Liver (tissue), 8 donors: ENCODE measurements at regions not wholly inside any gene's neighbourhood (a gene's known extent, or its start where the extent isn't known, plus 50 kb on each side); places are given as distances from the start of the nearest gene placed in this dataset.

Experiments
- DNase-seq: peaks from one replicate; pipeline ENCODE4 v3.0.0-alpha.2; 2017; ENCODE audit warnings: low spot score
- H3K27ac ChIP-seq, 2 donors: one replicate each; pipeline ENCODE4 v1.7.0; 2013; ENCODE audit warnings: inconsistent platforms in 2 of 2, low read length in 2 of 2, control low read depth in 1 of 2, low read depth in 1 of 2, mild to moderate bottlenecking in 1 of 2
- H3K27me3 ChIP-seq, 4 donors: one replicate each; pipeline versions ENCODE4 v1.6.1 to v1.7.0; 2013; ENCODE audit warnings: low read length in 3 of 4, inconsistent platforms in 1 of 4, mild to moderate bottlenecking in 1 of 4, moderate library complexity in 1 of 4; ENCODE audit not compliant: control insufficient read depth in 4 of 4, insufficient read depth in 4 of 4
- H3K36me3 ChIP-seq, 4 donors: one replicate each; pipeline versions ENCODE4 v1.6.1 to v1.7.0; 2013; ENCODE audit warnings: low read length in 3 of 4, mild to moderate bottlenecking in 3 of 4, low read depth in 1 of 4, moderate library complexity in 1 of 4; ENCODE audit not compliant: control insufficient read depth in 4 of 4, insufficient read depth in 3 of 4
- H3K4me1 ChIP-seq, 4 donors: one replicate each; pipeline versions ENCODE4 v1.6.1 to v1.7.0; 2013; ENCODE audit warnings: low read length in 3 of 4, mild to moderate bottlenecking in 3 of 4, moderate library complexity in 1 of 4; ENCODE audit not compliant: control insufficient read depth in 4 of 4, insufficient read depth in 4 of 4
- H3K4me3 ChIP-seq, 3 donors: one replicate each; pipeline versions ENCODE4 v1.6.1 to v1.7.0; 2013; ENCODE audit warnings: low read length in 3 of 3, control low read depth in 1 of 3, low read depth in 1 of 3, mild to moderate bottlenecking in 1 of 3
- H3K9ac ChIP-seq, 2 donors: one replicate each; pipeline ENCODE4 v1.7.0; 2013; ENCODE audit warnings: low read length in 2 of 2, mild to moderate bottlenecking in 2 of 2, moderate library complexity in 2 of 2, control low read depth in 1 of 2, low read depth in 1 of 2
- H3K9me3 ChIP-seq, 4 donors: one replicate each; pipeline versions ENCODE4 v1.6.1 to v1.7.0; 2013; ENCODE audit warnings: low read length in 3 of 4; ENCODE audit not compliant: control insufficient read depth in 4 of 4
- ATF3 ChIP-seq: IDR thresholded peaks from 2 replicates; pipeline ENCODE4 v1.6.1; 2016; ENCODE audit warnings: antibody characterized with exemption
- CTCF ChIP-seq: fragments of 150-350 bp; IDR thresholded peaks from 2 replicates; pipeline ENCODE4 v1.5.1; 2017; ENCODE audit warnings: improper control_type of control experiment, low read depth, low read length; ENCODE audit not compliant: missing input control
- EGR1 ChIP-seq, 2 donors: IDR thresholded peaks; 2 replicates each; pipeline ENCODE4 v1.6.1; 2016 to 2018; ENCODE audit warnings: antibody characterized with exemption in 2 of 2, low read depth in 2 of 2
- FOXA1 ChIP-seq: IDR thresholded peaks from 2 replicates; pipeline ENCODE4 v1.6.1; 2016; ENCODE audit warnings: antibody characterized with exemption
- FOXA2 ChIP-seq: IDR thresholded peaks from 2 replicates; pipeline ENCODE4 v1.6.1; 2016; ENCODE audit warnings: antibody characterized with exemption
- GABPA ChIP-seq, 2 donors: IDR thresholded peaks in 1 of 2; conservative IDR thresholded peaks in 1 of 2; 2 replicates each; pipeline ENCODE4 v1.6.1; 2016; ENCODE audit warnings: antibody characterized with exemption in 2 of 2, mild to moderate bottlenecking in 1 of 2, moderate library complexity in 1 of 2
- HNF4A ChIP-seq, 2 donors: conservative IDR thresholded peaks; 2 replicates each; pipeline ENCODE4 v1.6.1; 2016; ENCODE audit warnings: antibody characterized with exemption in 2 of 2, mild to moderate bottlenecking in 2 of 2
- HNF4G ChIP-seq: IDR thresholded peaks from 2 replicates; pipeline ENCODE4 v1.6.1; 2016; ENCODE audit warnings: antibody characterized with exemption
- JUND ChIP-seq, 2 donors: IDR thresholded peaks; 2 replicates each; pipeline ENCODE4 v1.6.1; 2016; ENCODE audit warnings: antibody characterized with exemption in 2 of 2
- NR2F2 ChIP-seq: IDR thresholded peaks from 2 replicates; pipeline ENCODE4 v1.6.1; 2016; ENCODE audit warnings: antibody characterized with exemption
- RAD21 ChIP-seq, 2 donors: IDR thresholded peaks; 2 replicates each; pipeline ENCODE4 v1.6.1; 2016; ENCODE audit warnings: antibody characterized with exemption in 2 of 2, mild to moderate bottlenecking in 2 of 2
- RXRA ChIP-seq, 2 donors: IDR thresholded peaks; 2 replicates each; pipeline ENCODE4 v1.6.1; 2017 to 2018; ENCODE audit warnings: antibody characterized with exemption in 2 of 2, mild to moderate bottlenecking in 1 of 2
- SP1 ChIP-seq: IDR thresholded peaks from 2 replicates; pipeline ENCODE4 v1.6.1; 2018; ENCODE audit warnings: antibody characterized with exemption, mild to moderate bottlenecking
- TAF1 ChIP-seq: conservative IDR thresholded peaks from 2 replicates; pipeline ENCODE4 v1.6.1; 2016; ENCODE audit warnings: antibody characterized with exemption, mild to moderate bottlenecking
- YY1 ChIP-seq: IDR thresholded peaks from 2 replicates; pipeline ENCODE4 v1.6.1; 2016; ENCODE audit warnings: antibody characterized with exemption, mild to moderate bottlenecking
- WGBS: extraction: QIAGEN DNeasy Blood & Tissue Kit; methylation state at CpG from one replicate; pipeline ENCODE4 v1.1.7; 2013; 5-methylcytosine and 5-hydroxymethylcytosine counted together
- TF ChIP-seq, protein P1 (sequence below): IDR thresholded peaks from 2 replicates; pipeline ENCODE4 v1.6.1; 2016; ENCODE audit warnings: antibody characterized with exemption, mild to moderate bottlenecking
- TF ChIP-seq, protein P2 (sequence below): IDR thresholded peaks from 2 replicates; pipeline ENCODE4 v1.6.1; 2016; ENCODE audit warnings: antibody characterized with exemption
- TF ChIP-seq, protein P3 (sequence below): IDR thresholded peaks from 2 replicates; pipeline ENCODE4 v1.6.1; 2016; ENCODE audit warnings: antibody characterized with exemption
- donor health status: healthy.
- donor health status: healthy.
- donor health status: healthy.
- donor health status: healthy.
- donor health status: healthy.

- 77% methylated on average over 6 of the region's 6 CpGs for WGBS
- H3K4me3 ChIP-seq: no peak overlapping the region
- no peaks in the 10 kb centered on the region for H3K4me1 ChIP-seq
- no peak overlapping the region for H3K27ac ChIP-seq
- no peaks in the 10 kb centered on the region for H3K9me3 ChIP-seq
- no peak for DNase-seq
- H3K36me3 ChIP-seq: no peaks in the 10 kb centered on the region
- no peak for TF ChIP-seq JUND (IDR thresholded peaks at IDR 0.05)
- TF ChIP-seq RXRA (IDR thresholded peaks at IDR 0.05): no peak
- no peak for TF ChIP-seq NR2F2
- no peak for TF ChIP-seq RAD21 (IDR thresholded peaks at IDR 0.05)
- TF ChIP-seq ATF3: no peak
- H3K9ac ChIP-seq: no peak overlapping the region
- H3K27me3 ChIP-seq: peaks cover 0 to 6% (median 0%) of the 10 kb centered on the region in 4 donors
Observed at GRCh38 chr12:131553096-131553777, 157.7 kb upstream of the SFSWAP start.

DNA sequence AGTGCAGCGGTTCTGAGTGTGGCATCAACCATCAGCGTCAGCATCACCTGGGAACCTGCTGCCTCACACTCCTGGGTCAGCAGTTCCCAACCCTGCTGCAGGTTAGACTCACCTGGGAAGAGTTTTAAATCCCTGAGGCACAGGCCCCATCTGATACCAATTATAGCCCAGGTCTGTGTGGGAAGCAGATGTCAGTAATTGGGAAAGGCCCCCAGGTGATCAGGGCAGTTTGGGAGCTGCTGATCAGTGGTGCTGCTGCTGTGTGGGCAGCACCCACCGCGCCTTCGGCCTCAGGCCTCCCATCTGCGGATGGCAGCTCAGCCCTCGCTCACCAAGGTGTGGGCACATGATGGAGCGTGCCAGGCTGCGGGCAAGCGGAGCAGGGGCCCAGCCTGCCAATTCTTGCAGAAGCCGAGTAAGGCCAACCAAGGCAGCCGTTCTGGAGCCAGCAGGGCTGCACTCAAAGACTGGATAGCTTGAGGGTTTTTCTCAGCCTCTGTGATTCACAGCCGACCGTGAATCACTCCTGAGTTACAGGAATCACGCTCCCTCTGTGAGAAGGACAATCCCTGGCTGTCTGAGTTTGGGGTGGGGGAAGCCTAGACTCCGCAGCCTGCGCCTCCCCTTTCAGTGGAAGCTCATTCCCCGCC lies 155.6 kb upstream of the SFSWAP start:
- Histone ChIP-seq H3K4me1 (no peaks in the 10 kb centered on the region), H3K27me3 (peaks cover 0 to 8% (median 0%) of the 10 kb centered on the region in 4 donors), H3K4me3 (no peak overlapping the region), H3K36me3 (no peaks in the 10 kb centered on the region), H3K9ac (no peak overlapping the region), H3K9me3 (no peaks in the 10 kb centered on the region), H3K27ac (no peak overlapping the region)
- TF ChIP-seq FOXA1 (no peak), GABPA (IDR thresholded peaks at IDR 0.05 in 1 of 2, conservative IDR thresholded peaks at IDR 0.05 in 1 of 2) (no peak), YY1 (no peak), FOXA2 (no peak), CTCF (no peak), TAF1 (no peak), NR2F2 (no peak), RXRA (IDR thresholded peaks at IDR 0.05) (no peak), RAD21 (IDR thresholded peaks at IDR 0.05) (no peak), HNF4A (conservative IDR thresholded peaks at IDR 0.05) (no peak), HNF4G (no peak), EGR1 (IDR thresholded peaks at IDR 0.05; ENCODE audit: low read depth in 2 of 2) (no peak), SP1 (no peak), JUND (IDR thresholded peaks at IDR 0.05) (no peak), ATF3 (no peak)
- TF ChIP-seq, protein P1, sequence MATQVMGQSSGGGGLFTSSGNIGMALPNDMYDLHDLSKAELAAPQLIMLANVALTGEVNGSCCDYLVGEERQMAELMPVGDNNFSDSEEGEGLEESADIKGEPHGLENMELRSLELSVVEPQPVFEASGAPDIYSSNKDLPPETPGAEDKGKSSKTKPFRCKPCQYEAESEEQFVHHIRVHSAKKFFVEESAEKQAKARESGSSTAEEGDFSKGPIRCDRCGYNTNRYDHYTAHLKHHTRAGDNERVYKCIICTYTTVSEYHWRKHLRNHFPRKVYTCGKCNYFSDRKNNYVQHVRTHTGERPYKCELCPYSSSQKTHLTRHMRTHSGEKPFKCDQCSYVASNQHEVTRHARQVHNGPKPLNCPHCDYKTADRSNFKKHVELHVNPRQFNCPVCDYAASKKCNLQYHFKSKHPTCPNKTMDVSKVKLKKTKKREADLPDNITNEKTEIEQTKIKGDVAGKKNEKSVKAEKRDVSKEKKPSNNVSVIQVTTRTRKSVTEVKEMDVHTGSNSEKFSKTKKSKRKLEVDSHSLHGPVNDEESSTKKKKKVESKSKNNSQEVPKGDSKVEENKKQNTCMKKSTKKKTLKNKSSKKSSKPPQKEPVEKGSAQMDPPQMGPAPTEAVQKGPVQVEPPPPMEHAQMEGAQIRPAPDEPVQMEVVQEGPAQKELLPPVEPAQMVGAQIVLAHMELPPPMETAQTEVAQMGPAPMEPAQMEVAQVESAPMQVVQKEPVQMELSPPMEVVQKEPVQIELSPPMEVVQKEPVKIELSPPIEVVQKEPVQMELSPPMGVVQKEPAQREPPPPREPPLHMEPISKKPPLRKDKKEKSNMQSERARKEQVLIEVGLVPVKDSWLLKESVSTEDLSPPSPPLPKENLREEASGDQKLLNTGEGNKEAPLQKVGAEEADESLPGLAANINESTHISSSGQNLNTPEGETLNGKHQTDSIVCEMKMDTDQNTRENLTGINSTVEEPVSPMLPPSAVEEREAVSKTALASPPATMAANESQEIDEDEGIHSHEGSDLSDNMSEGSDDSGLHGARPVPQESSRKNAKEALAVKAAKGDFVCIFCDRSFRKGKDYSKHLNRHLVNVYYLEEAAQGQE: no peak
- TF ChIP-seq, protein P2, sequence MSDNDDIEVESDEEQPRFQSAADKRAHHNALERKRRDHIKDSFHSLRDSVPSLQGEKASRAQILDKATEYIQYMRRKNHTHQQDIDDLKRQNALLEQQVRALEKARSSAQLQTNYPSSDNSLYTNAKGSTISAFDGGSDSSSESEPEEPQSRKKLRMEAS: no peak
- TF ChIP-seq, protein P3, sequence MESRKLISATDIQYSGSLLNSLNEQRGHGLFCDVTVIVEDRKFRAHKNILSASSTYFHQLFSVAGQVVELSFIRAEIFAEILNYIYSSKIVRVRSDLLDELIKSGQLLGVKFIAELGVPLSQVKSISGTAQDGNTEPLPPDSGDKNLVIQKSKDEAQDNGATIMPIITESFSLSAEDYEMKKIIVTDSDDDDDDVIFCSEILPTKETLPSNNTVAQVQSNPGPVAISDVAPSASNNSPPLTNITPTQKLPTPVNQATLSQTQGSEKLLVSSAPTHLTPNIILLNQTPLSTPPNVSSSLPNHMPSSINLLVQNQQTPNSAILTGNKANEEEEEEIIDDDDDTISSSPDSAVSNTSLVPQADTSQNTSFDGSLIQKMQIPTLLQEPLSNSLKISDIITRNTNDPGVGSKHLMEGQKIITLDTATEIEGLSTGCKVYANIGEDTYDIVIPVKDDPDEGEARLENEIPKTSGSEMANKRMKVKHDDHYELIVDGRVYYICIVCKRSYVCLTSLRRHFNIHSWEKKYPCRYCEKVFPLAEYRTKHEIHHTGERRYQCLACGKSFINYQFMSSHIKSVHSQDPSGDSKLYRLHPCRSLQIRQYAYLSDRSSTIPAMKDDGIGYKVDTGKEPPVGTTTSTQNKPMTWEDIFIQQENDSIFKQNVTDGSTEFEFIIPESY: no peak
- DNase-seq: no peak
- WGBS: 87% methylated on average over 18 of the region's 18 CpGs
